ENCODE measurements at regions not wholly inside any gene's neighbourhood (a gene's known extent, or its start where the extent isn't known, plus 50 kb on each side); places are given as distances from the start of the nearest gene placed in this dataset.
A peak's percentile ranks its signal among the peaks of the same experiment; 100 is the strongest.

GRCh38 chr4:108227923-108228322, 59.2 kb upstream of the LEF1 start:
- H3K4me3 ChIP-seq (ENCODE audit: low read depth, low read length): no peak overlapping the region
- TF ChIP-seq MAX (IDR thresholded peaks at IDR 0.05; ENCODE audit: low read depth, low read length): no peak
- TF ChIP-seq MYC (IDR thresholded peaks at IDR 0.05; ENCODE audit: low read depth, low read length): no peak
- no peak for TF ChIP-seq CTCF (IDR thresholded peaks at IDR 0.05; ENCODE audit: low read depth, low read length)
- TF ChIP-seq POLR2A (IDR thresholded peaks at IDR 0.05; ENCODE audit: extremely low read depth, insufficient read length): no peak
- peak; percentile 23 for DNase-seq (ENCODE audit: low read depth)

GRCh38 chr4:108224611-108225053, 55.9 kb upstream of the LEF1 start:
- no peak overlapping the region for H3K4me3 ChIP-seq (ENCODE audit: low read depth, low read length)
- no peak for DNase-seq (ENCODE audit: low read depth)
- TF ChIP-seq MAX (IDR thresholded peaks at IDR 0.05; ENCODE audit: low read depth, low read length) (no peak), CTCF (IDR thresholded peaks at IDR 0.05; ENCODE audit: low read depth, low read length) (no peak), POLR2A (IDR thresholded peaks at IDR 0.05; ENCODE audit: extremely low read depth, insufficient read length) (no peak), MYC (IDR thresholded peaks at IDR 0.05; ENCODE audit: low read depth, low read length) (no peak)

GRCh38 chr4:108223313-108223712, 54.6 kb upstream of the LEF1 start:
- no peak overlapping the region for H3K4me3 ChIP-seq (ENCODE audit: low read depth, low read length)
- no peak for TF ChIP-seq MYC (IDR thresholded peaks at IDR 0.05; ENCODE audit: low read depth, low read length)
- no peak for DNase-seq (ENCODE audit: low read depth)

- DNase-seq (ENCODE audit: low read depth): peak; percentile 1
- no peak for TF ChIP-seq MAX (IDR thresholded peaks at IDR 0.05; ENCODE audit: low read depth, low read length)
- TF ChIP-seq CTCF (IDR thresholded peaks at IDR 0.05; ENCODE audit: low read depth, low read length): no peak
- no peak for TF ChIP-seq POLR2A (IDR thresholded peaks at IDR 0.05; ENCODE audit: extremely low read depth, insufficient read length)
- no peak for TF ChIP-seq MYC (IDR thresholded peaks at IDR 0.05; ENCODE audit: low read depth, low read length)
- H3K4me3 ChIP-seq (ENCODE audit: low read depth, low read length): no peak overlapping the region
These were observed 51.3 kb upstream of the LEF1 start for GRCh38 chr4:108219998-108220397.

Data from NB4 (cell line).